ENCODE measurements at regions not wholly inside any gene's neighbourhood (a gene's known extent, or its start where the extent isn't known, plus 50 kb on each side); places are given as distances from the start of the nearest gene placed in this dataset.

DNA sequence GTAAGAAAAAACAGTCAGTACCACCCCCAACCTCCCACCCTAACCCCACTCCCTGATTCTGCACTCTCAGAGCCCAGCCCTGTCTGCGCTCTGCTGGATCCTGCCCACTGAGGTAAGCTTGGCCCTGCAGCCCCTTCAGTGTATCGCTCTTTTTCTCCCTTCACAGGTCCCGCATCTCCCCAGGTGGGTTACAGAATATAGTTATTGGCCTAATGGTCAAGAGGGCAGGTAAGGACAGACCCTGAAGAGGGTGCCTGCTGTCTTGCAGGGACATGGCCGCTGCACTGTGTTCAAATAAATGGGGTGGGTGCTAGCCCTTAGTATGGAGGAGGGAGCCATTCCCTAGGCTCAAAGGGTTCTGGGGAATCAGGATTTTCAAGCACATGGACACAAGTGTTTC, 135.7 kb downstream of the ADSS2 start:
- Histone ChIP-seq H3K9me3 (ENCODE audit: control insufficient read depth in 4 of 4, low read length in 3 of 4) (no peaks in the 10 kb centered on the region), H3K9ac (ENCODE audit: low read depth in 1 of 2, low read length in 2 of 2) (no peak overlapping the region), H3K4me1 (ENCODE audit: control insufficient read depth in 4 of 4, insufficient read depth in 4 of 4, low read length in 3 of 4) (no peaks in the 10 kb centered on the region), H3K4me3 (ENCODE audit: low read depth in 1 of 3, low read length in 3 of 3) (no peak overlapping the region), H3K27ac (ENCODE audit: low read depth in 1 of 2, low read length in 2 of 2) (no peak overlapping the region), H3K36me3 (ENCODE audit: control insufficient read depth in 4 of 4, insufficient read depth in 3 of 4, low read depth in 1 of 4, low read length in 3 of 4) (no peaks in the 10 kb centered on the region), H3K27me3 (ENCODE audit: control insufficient read depth in 4 of 4, insufficient read depth in 4 of 4, low read length in 3 of 4) (no peaks in the 10 kb centered on the region)
- 96% methylated on average over 4 of the region's 4 CpGs for WGBS
- TF ChIP-seq, protein P1, sequence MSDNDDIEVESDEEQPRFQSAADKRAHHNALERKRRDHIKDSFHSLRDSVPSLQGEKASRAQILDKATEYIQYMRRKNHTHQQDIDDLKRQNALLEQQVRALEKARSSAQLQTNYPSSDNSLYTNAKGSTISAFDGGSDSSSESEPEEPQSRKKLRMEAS (IDR thresholded peaks at IDR 0.05): no peak
- TF ChIP-seq NR2F2 (IDR thresholded peaks at IDR 0.05): no peak
- DNase-seq (ENCODE audit: low spot score): no peak

DNA sequence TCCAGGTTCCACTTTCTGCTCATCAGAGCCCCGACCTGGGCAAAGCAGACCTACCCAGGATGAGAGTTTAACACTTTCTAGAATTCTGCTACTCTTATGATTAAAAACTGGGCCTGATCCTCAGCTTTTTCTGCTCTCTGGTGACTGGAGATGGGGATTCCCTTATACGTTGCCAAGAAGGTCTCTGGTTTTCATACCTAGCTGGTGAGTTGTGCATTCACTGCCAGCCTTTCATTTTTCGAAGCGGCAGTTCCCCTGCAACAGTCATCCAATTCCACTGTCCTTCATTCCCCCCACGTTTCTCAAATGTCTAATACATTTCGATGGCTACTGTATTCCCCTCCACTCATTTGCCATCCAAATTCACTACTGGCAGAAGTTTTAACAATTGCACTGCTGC, 135.3 kb downstream of the ADSS2 start:
- WGBS: 89% methylated on average over 6 of the region's 6 CpGs
- H3K9me3 ChIP-seq (ENCODE audit: control insufficient read depth in 4 of 4, low read length in 3 of 4): no peaks in the 10 kb centered on the region
- H3K27ac ChIP-seq (ENCODE audit: low read depth in 1 of 2, low read length in 2 of 2): no peak overlapping the region
- no peaks in the 10 kb centered on the region for H3K4me1 ChIP-seq (ENCODE audit: control insufficient read depth in 4 of 4, insufficient read depth in 4 of 4, low read length in 3 of 4)
- H3K4me3 ChIP-seq (ENCODE audit: low read depth in 1 of 3, low read length in 3 of 3): no peak overlapping the region
- H3K27me3 ChIP-seq (ENCODE audit: control insufficient read depth in 4 of 4, insufficient read depth in 4 of 4, low read length in 3 of 4): no peaks in the 10 kb centered on the region
- no peaks in the 10 kb centered on the region for H3K36me3 ChIP-seq (ENCODE audit: control insufficient read depth in 4 of 4, insufficient read depth in 3 of 4, low read depth in 1 of 4, low read length in 3 of 4)
- DNase-seq (ENCODE audit: low spot score): no peak
- no peak overlapping the region for H3K9ac ChIP-seq (ENCODE audit: low read depth in 1 of 2, low read length in 2 of 2)
- TF ChIP-seq YY1 (IDR thresholded peaks at IDR 0.05) (no peak), RAD21 (IDR thresholded peaks at IDR 0.05) (no peak), SP1 (IDR thresholded peaks at IDR 0.05) (no peak), HNF4G (IDR thresholded peaks at IDR 0.05) (no peak), EGR1 (IDR thresholded peaks at IDR 0.05; ENCODE audit: low read depth in 2 of 2) (no peak), TAF1 (conservative IDR thresholded peaks at IDR 0.05) (no peak), JUND (IDR thresholded peaks at IDR 0.05) (no peak), RXRA (IDR thresholded peaks at IDR 0.05) (no peak), FOXA1 (IDR thresholded peaks at IDR 0.05) (no peak), HNF4A (conservative IDR thresholded peaks at IDR 0.05) (no peak), GABPA (IDR thresholded peaks at IDR 0.05 in 1 of 2, conservative IDR thresholded peaks at IDR 0.05 in 1 of 2) (no peak), FOXA2 (IDR thresholded peaks at IDR 0.05) (no peak), NR2F2 (IDR thresholded peaks at IDR 0.05) (no peak)
- TF ChIP-seq, protein P1 (IDR thresholded peaks at IDR 0.05): no peak
- TF ChIP-seq, protein P2, sequence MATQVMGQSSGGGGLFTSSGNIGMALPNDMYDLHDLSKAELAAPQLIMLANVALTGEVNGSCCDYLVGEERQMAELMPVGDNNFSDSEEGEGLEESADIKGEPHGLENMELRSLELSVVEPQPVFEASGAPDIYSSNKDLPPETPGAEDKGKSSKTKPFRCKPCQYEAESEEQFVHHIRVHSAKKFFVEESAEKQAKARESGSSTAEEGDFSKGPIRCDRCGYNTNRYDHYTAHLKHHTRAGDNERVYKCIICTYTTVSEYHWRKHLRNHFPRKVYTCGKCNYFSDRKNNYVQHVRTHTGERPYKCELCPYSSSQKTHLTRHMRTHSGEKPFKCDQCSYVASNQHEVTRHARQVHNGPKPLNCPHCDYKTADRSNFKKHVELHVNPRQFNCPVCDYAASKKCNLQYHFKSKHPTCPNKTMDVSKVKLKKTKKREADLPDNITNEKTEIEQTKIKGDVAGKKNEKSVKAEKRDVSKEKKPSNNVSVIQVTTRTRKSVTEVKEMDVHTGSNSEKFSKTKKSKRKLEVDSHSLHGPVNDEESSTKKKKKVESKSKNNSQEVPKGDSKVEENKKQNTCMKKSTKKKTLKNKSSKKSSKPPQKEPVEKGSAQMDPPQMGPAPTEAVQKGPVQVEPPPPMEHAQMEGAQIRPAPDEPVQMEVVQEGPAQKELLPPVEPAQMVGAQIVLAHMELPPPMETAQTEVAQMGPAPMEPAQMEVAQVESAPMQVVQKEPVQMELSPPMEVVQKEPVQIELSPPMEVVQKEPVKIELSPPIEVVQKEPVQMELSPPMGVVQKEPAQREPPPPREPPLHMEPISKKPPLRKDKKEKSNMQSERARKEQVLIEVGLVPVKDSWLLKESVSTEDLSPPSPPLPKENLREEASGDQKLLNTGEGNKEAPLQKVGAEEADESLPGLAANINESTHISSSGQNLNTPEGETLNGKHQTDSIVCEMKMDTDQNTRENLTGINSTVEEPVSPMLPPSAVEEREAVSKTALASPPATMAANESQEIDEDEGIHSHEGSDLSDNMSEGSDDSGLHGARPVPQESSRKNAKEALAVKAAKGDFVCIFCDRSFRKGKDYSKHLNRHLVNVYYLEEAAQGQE (IDR thresholded peaks at IDR 0.05): no peak
- TF ChIP-seq, protein P3, sequence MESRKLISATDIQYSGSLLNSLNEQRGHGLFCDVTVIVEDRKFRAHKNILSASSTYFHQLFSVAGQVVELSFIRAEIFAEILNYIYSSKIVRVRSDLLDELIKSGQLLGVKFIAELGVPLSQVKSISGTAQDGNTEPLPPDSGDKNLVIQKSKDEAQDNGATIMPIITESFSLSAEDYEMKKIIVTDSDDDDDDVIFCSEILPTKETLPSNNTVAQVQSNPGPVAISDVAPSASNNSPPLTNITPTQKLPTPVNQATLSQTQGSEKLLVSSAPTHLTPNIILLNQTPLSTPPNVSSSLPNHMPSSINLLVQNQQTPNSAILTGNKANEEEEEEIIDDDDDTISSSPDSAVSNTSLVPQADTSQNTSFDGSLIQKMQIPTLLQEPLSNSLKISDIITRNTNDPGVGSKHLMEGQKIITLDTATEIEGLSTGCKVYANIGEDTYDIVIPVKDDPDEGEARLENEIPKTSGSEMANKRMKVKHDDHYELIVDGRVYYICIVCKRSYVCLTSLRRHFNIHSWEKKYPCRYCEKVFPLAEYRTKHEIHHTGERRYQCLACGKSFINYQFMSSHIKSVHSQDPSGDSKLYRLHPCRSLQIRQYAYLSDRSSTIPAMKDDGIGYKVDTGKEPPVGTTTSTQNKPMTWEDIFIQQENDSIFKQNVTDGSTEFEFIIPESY (IDR thresholded peaks at IDR 0.05): no peak
- TF ChIP-seq, protein P4, sequence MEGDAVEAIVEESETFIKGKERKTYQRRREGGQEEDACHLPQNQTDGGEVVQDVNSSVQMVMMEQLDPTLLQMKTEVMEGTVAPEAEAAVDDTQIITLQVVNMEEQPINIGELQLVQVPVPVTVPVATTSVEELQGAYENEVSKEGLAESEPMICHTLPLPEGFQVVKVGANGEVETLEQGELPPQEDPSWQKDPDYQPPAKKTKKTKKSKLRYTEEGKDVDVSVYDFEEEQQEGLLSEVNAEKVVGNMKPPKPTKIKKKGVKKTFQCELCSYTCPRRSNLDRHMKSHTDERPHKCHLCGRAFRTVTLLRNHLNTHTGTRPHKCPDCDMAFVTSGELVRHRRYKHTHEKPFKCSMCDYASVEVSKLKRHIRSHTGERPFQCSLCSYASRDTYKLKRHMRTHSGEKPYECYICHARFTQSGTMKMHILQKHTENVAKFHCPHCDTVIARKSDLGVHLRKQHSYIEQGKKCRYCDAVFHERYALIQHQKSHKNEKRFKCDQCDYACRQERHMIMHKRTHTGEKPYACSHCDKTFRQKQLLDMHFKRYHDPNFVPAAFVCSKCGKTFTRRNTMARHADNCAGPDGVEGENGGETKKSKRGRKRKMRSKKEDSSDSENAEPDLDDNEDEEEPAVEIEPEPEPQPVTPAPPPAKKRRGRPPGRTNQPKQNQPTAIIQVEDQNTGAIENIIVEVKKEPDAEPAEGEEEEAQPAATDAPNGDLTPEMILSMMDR (IDR thresholded peaks at IDR 0.05; ENCODE audit: low read depth, low read length, missing input control): no peak
- TF ChIP-seq, protein P5, sequence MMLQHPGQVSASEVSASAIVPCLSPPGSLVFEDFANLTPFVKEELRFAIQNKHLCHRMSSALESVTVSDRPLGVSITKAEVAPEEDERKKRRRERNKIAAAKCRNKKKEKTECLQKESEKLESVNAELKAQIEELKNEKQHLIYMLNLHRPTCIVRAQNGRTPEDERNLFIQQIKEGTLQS (IDR thresholded peaks at IDR 0.05): no peak

All from liver (tissue), 8 donors.